HG02798 (cell line): ENCODE measurements at regions not wholly inside any gene's neighbourhood (a gene's known extent, or its start where the extent isn't known, plus 50 kb on each side); places are given as distances from the start of the nearest gene placed in this dataset.
"Not testable (repeated sequence)": the region's sequence is repeated elsewhere in the genome, so short reads cannot be mapped to it uniquely, and the experiment has no call there.

Source experiments
- ATAC-seq: cut with Tn5 transposase; IDR thresholded peaks from one replicate; pipeline ENCODE4 v1.9.1; 2021; ENCODE audit warnings: mild to moderate bottlenecking; ENCODE audit not compliant: unreplicated experiment, poor library complexity

GRCh38 chr4:131441004-131441688, 1707.9 kb upstream of the PCDH10 start:
- peak; percentile 40 for ATAC-seq

GRCh38 chr4:131447883-131448282, 1701.2 kb upstream of the PCDH10 start:
- no peak for ATAC-seq

GRCh38 chr4:131450572-131451209, 1698.4 kb upstream of the PCDH10 start:
- ATAC-seq: peak; percentile 42

- ATAC-seq: peak; percentile 92
Observed at GRCh38 chr4:131459430-131460101, 1689.5 kb upstream of the PCDH10 start.

GRCh38 chr4:131470360-131470759, 1678.7 kb upstream of the PCDH10 start:
- no peak for ATAC-seq

GRCh38 chr4:131488772-131489171, 1660.3 kb upstream of the PCDH10 start:
- ATAC-seq: no peak

GRCh38 chr4:131496211-131496610, 1652.9 kb upstream of the PCDH10 start:
- not testable (repeated sequence) for ATAC-seq

- no peak for ATAC-seq
Observed at GRCh38 chr4:131499141-131499873, 1649.8 kb upstream of the PCDH10 start.

GRCh38 chr4:131509521-131509920, 1639.6 kb upstream of the PCDH10 start:
- ATAC-seq: no peak

- ATAC-seq: no peak
Observed at GRCh38 chr4:131526686-131527085, 1622.4 kb upstream of the PCDH10 start.

GRCh38 chr4:131531087-131531486, 1618.0 kb upstream of the PCDH10 start:
- no peak for ATAC-seq

- ATAC-seq: no peak
Observed at GRCh38 chr4:131534944-131535645, 1614.0 kb upstream of the PCDH10 start.

GRCh38 chr4:131540256-131540655, 1608.8 kb upstream of the PCDH10 start:
- no peak for ATAC-seq

GRCh38 chr4:131547506-131547981, 1601.5 kb upstream of the PCDH10 start:
- ATAC-seq: peak; percentile 59

- ATAC-seq: no peak
Observed at GRCh38 chr4:131551306-131551705, 1597.8 kb upstream of the PCDH10 start.

GRCh38 chr4:131566026-131566425, 1583.1 kb upstream of the PCDH10 start:
- ATAC-seq: no peak

GRCh38 chr4:131584587-131584986, 1564.5 kb upstream of the PCDH10 start:
- no peak for ATAC-seq

- ATAC-seq: no peak
Observed at GRCh38 chr4:131595140-131595539, 1554.0 kb upstream of the PCDH10 start.

- ATAC-seq: no peak
Observed at GRCh38 chr4:131603705-131604104, 1545.4 kb upstream of the PCDH10 start.

- no peak for ATAC-seq
Observed at GRCh38 chr4:131609039-131609438, 1540.1 kb upstream of the PCDH10 start.
